Liver (tissue), 3 donors: ENCODE measurements at regions not wholly inside any gene's neighbourhood (a gene's known extent, or its start where the extent isn't known, plus 50 kb on each side); places are given as distances from the start of the nearest gene placed in this dataset.

ENCODE experiments used
- CTCF ChIP-seq: fragments of 150-350 bp; IDR thresholded peaks from 2 replicates; pipeline ENCODE4 v1.5.1; 2017; ENCODE audit warnings: improper control_type of control experiment, low read depth, low read length; ENCODE audit not compliant: missing input control
- FOXA1 ChIP-seq: IDR thresholded peaks from 2 replicates; pipeline ENCODE4 v1.6.1; 2016; ENCODE audit warnings: antibody characterized with exemption
- GABPA ChIP-seq, 2 donors: IDR thresholded peaks in 1 of 2; conservative IDR thresholded peaks in 1 of 2; 2 replicates each; pipeline ENCODE4 v1.6.1; 2016; ENCODE audit warnings: antibody characterized with exemption in 2 of 2, mild to moderate bottlenecking in 1 of 2, moderate library complexity in 1 of 2
- JUND ChIP-seq, 2 donors: IDR thresholded peaks; 2 replicates each; pipeline ENCODE4 v1.6.1; 2016; ENCODE audit warnings: antibody characterized with exemption in 2 of 2
- MAX ChIP-seq: IDR thresholded peaks from 2 replicates; pipeline ENCODE4 v1.6.1; 2016; ENCODE audit warnings: antibody characterized with exemption
- RAD21 ChIP-seq, 2 donors: IDR thresholded peaks; 2 replicates each; pipeline ENCODE4 v1.6.1; 2016; ENCODE audit warnings: antibody characterized with exemption in 2 of 2, mild to moderate bottlenecking in 2 of 2
- REST ChIP-seq: IDR thresholded peaks from 2 replicates; pipeline ENCODE4 v1.6.1; 2016; ENCODE audit warnings: antibody characterized with exemption, mild to moderate bottlenecking
- SP1 ChIP-seq: IDR thresholded peaks from 2 replicates; pipeline ENCODE4 v1.6.1; 2018; ENCODE audit warnings: antibody characterized with exemption, mild to moderate bottlenecking
- TAF1 ChIP-seq: conservative IDR thresholded peaks from 2 replicates; pipeline ENCODE4 v1.6.1; 2016; ENCODE audit warnings: antibody characterized with exemption, mild to moderate bottlenecking
- YY1 ChIP-seq: IDR thresholded peaks from 2 replicates; pipeline ENCODE4 v1.6.1; 2016; ENCODE audit warnings: antibody characterized with exemption, mild to moderate bottlenecking
- ZBTB33 ChIP-seq: IDR thresholded peaks from 2 replicates; pipeline ENCODE4 v1.6.1; 2016; ENCODE audit warnings: antibody characterized with exemption
- donor health status: healthy.
- donor health status: healthy.

- TF ChIP-seq CTCF (no peak), GABPA (IDR thresholded peaks at IDR 0.05 in 1 of 2, conservative IDR thresholded peaks at IDR 0.05 in 1 of 2) (no peak), JUND (IDR thresholded peaks at IDR 0.05) (no peak), ZBTB33 (no peak), REST (no peak), FOXA1 (no peak), MAX (no peak), SP1 (no peak), TAF1 (no peak), YY1 (no peak), RAD21 (IDR thresholded peaks at IDR 0.05) (no peak)
Observed at GRCh38 chr3:152760024-152760563, 74.8 kb upstream of the P2RY1 start.
